GM20431 (cell line): ENCODE measurements at regions not wholly inside any gene's neighbourhood (a gene's known extent, or its start where the extent isn't known, plus 50 kb on each side); places are given as distances from the start of the nearest gene placed in this dataset.
"Not testable (repeated sequence)": the region's sequence is repeated elsewhere in the genome, so short reads cannot be mapped to it uniquely, and the experiment has no call there.

Source experiments
- in situ Hi-C: fragments of 300-500 bp; cut with MseI, MboI; formaldehyde crosslinking; loops from one replicate; pipeline ENCODE4 v1.15.0; 2020; ENCODE audit warnings: low sequenced_read_pairs; ENCODE audit not compliant: unreplicated experiment

GRCh38 chr6:99668036-99668705 lies 61.5 kb downstream of the PRDM13 start:
- in situ Hi-C loops: no loop called here

GRCh38 chr6:99689916-99690685 lies 83.5 kb downstream of the PRDM13 start:
- in situ Hi-C loops: no loop called here

GRCh38 chr6:99702287-99702686 lies 95.7 kb downstream of the PRDM13 start:
- in situ Hi-C loops: not testable (repeated sequence)

- in situ Hi-C loops: no loop called here
Observed at GRCh38 chr6:99709062-99709461, 102.4 kb downstream of the PRDM13 start.

GRCh38 chr6:99711302-99711701 lies 104.7 kb downstream of the PRDM13 start:
- in situ Hi-C loops: no loop called here

GRCh38 chr6:99711925-99712324 lies 105.3 kb downstream of the PRDM13 start:
- in situ Hi-C loops: no loop called here

GRCh38 chr6:99712519-99712918 lies 105.9 kb downstream of the PRDM13 start:
- in situ Hi-C loops: no loop called here

GRCh38 chr6:99722043-99722442 lies 115.4 kb downstream of the PRDM13 start:
- in situ Hi-C loops: not testable (repeated sequence)

GRCh38 chr6:99730237-99730636 lies 123.6 kb downstream of the PRDM13 start:
- in situ Hi-C loops: loop anchor here (25.0 kb wide), 1 partner anchor 268 kb away; no protein-coding TSS in a partner anchor

GRCh38 chr6:99736302-99736701 lies 129.7 kb downstream of the PRDM13 start:
- in situ Hi-C loops: loop anchor here (25.0 kb wide), 1 partner anchor 274 kb away; no protein-coding TSS in a partner anchor

- in situ Hi-C loops: loop anchor here (25.0 kb wide), 1 partner anchor 277 kb away; no protein-coding TSS in a partner anchor
Observed at GRCh38 chr6:99739526-99739925, 132.9 kb downstream of the PRDM13 start.

GRCh38 chr6:99741092-99741491 lies 134.5 kb downstream of the PRDM13 start:
- in situ Hi-C loops: loop anchor here (25.0 kb wide), 1 partner anchor 279 kb away; no protein-coding TSS in a partner anchor

- in situ Hi-C loops: loop anchor here (25.0 kb wide), 1 partner anchor 281 kb away; no protein-coding TSS in a partner anchor
Observed at GRCh38 chr6:99743647-99744046, 137.0 kb downstream of the PRDM13 start.

GRCh38 chr6:99745651-99746050 lies 139.0 kb downstream of the PRDM13 start:
- in situ Hi-C loops: loop anchor here (25.0 kb wide), 1 partner anchor 283 kb away; no protein-coding TSS in a partner anchor

- in situ Hi-C loops: loop anchor here (25.0 kb wide), 1 partner anchor 284 kb away; no protein-coding TSS in a partner anchor
Observed at GRCh38 chr6:99746261-99746895, 139.7 kb downstream of the PRDM13 start.

- in situ Hi-C loops: no loop called here
Observed at GRCh38 chr6:99761711-99762110, 155.1 kb downstream of the PRDM13 start.

- in situ Hi-C loops: no loop called here
Observed at GRCh38 chr6:99768166-99768565, 161.5 kb downstream of the PRDM13 start.

- in situ Hi-C loops: no loop called here
Observed at GRCh38 chr6:99779631-99780555, 173.3 kb downstream of the PRDM13 start.

GRCh38 chr6:99780556-99780885 lies 173.9 kb downstream of the PRDM13 start:
- in situ Hi-C loops: no loop called here

GRCh38 chr6:99789767-99790166 lies 183.1 kb downstream of the PRDM13 start:
- in situ Hi-C loops: no loop called here
